K562 (cell line): ENCODE measurements at regions not wholly inside any gene's neighbourhood (a gene's known extent, or its start where the extent isn't known, plus 50 kb on each side); places are given as distances from the start of the nearest gene placed in this dataset.

ENCODE experiments used
- ATAC-seq: fragments of 200-7000 bp; cut with Tn5 transposase; 3 replicates; pipeline ENCODE4 v1.9.1; 2020; ENCODE audit warnings: moderate library complexity
- BruUV-seq: library from RNA; stranded (reverse); fragments of 400-500 nt; replicated peaks from 2 replicates; lab custom pipeline; 2021; lab: Mats Ljungman, UMichigan
- CTCF ChIA-PET: fragments of 300-600 bp; formaldehyde crosslinking; extraction: SDS; loops from one replicate; lab custom pipeline; 2021; ENCODE audit warnings: low intra/inter-chr PET ratio; lab: Yijun Ruan, JAX
- POLR2A ChIA-PET: fragments of 300-600, 350-650 bp; sonication (Branson Sonifier 250); formaldehyde crosslinking; extraction: SDS; loops from one replicate; lab custom pipeline; 2021; ENCODE audit warnings: antibody characterized with exemption, inconsistent platforms; lab: Yijun Ruan, JAX
- DNase-seq, 4 experiments: peaks; one replicate each; pipeline versions ENCODE4 v3.0.0 to v3.0.0-alpha.2; 2011 to 2018; ENCODE audit warnings: low spot score in 3 of 4, mixed read lengths in 3 of 4; ENCODE audit errors: extremely low read depth in 1 of 4
- FAIRE-seq: peaks from 2 replicates; lab custom pipeline; 2011; peaks lifted over from hg19 to GRCh38; lab: Jason Lieb, UNC
- H2AFZ ChIP-seq: 2 replicates; pipeline ENCODE4 v1.6.0; 2011; ENCODE audit warnings: low read depth, low read length, control low read depth, inconsistent platforms
- H3K27ac ChIP-seq: fragments of 200-600 bp; 3 replicates; pipeline ENCODE4 v1.8.0; 2011; ENCODE audit warnings: low read depth, mild to moderate bottlenecking, control low read depth, inconsistent platforms, low read length, moderate library complexity, mixed read lengths; ENCODE audit errors: extremely low read depth
- H3K27me3 ChIP-seq, 2 experiments: fragments of 300-600 bp in 1 of 2; 2 replicates in 1 of 2; 3 replicates in 1 of 2; pipeline versions ENCODE4 v1.6.0 to v1.8.0; 2011; ENCODE audit warnings: inconsistent platforms in 2 of 2, low read length in 2 of 2, mild to moderate bottlenecking in 1 of 2, mixed read lengths in 1 of 2, moderate library complexity in 1 of 2; ENCODE audit not compliant: control insufficient read depth in 2 of 2, insufficient read depth in 2 of 2
- H3K36me3 ChIP-seq: fragments of 300-600 bp; 3 replicates; pipeline ENCODE4 v1.8.0; 2011; ENCODE audit warnings: mild to moderate bottlenecking, low read length, inconsistent platforms; ENCODE audit not compliant: control insufficient read depth, insufficient read depth
- H3K4me1 ChIP-seq, 2 experiments: fragments of 200-600 bp in 1 of 2; replicated peaks in 1 of 2; 2 replicates in 1 of 2; 3 replicates in 1 of 2; pipeline versions ENCODE4 v1.5.1 to v1.8.0; 2011; ENCODE audit warnings: inconsistent platforms in 2 of 2, low read length in 2 of 2, mild to moderate bottlenecking in 1 of 2, mixed read lengths in 1 of 2, moderate library complexity in 1 of 2; ENCODE audit not compliant: control insufficient read depth in 2 of 2, insufficient read depth in 2 of 2
- H3K4me2 ChIP-seq: 2 replicates; pipeline ENCODE4 v1.6.1; 2011; ENCODE audit warnings: low read length, control low read depth, inconsistent platforms, mixed read lengths; ENCODE audit not compliant: insufficient read depth
- H3K4me3 ChIP-seq: fragments of 200-600 bp; sonication (generic), shearing (Covaris generic); 2 replicates; pipeline ENCODE4 v1.5.1; 2016; ENCODE audit warnings: control low read depth, inconsistent platforms
- H3K79me2 ChIP-seq: fragments of 200-600 bp; 3 replicates; pipeline ENCODE4 v1.8.0; 2011; ENCODE audit warnings: low read length, inconsistent platforms; ENCODE audit not compliant: control insufficient read depth, insufficient read depth
- H3K9ac ChIP-seq, 2 experiments: 2 replicates each; pipeline versions ENCODE4 v1.6.0 to v1.6.1; 2011; ENCODE audit warnings: low read depth in 2 of 2, low read length in 2 of 2, control low read depth in 1 of 2, inconsistent platforms in 1 of 2, mild to moderate bottlenecking in 1 of 2, mixed read lengths in 1 of 2; ENCODE audit not compliant: insufficient read depth in 1 of 2
- H3K9me1 ChIP-seq: one replicate; pipeline ENCODE4 v1.6.0; 2011; ENCODE audit warnings: inconsistent platforms, mild to moderate bottlenecking, low read length, moderate library complexity; ENCODE audit not compliant: control insufficient read depth, insufficient read depth
- H3K9me3 ChIP-seq: replicated peaks from 2 replicates; pipeline ENCODE4 v1.5.1; 2011; ENCODE audit warnings: low read depth, low read length, inconsistent platforms; ENCODE audit not compliant: control insufficient read depth, insufficient read depth
- H4K20me1 ChIP-seq: replicated peaks from 2 replicates; pipeline ENCODE4 v1.6.1; 2011; ENCODE audit warnings: low read length, inconsistent platforms, mixed read lengths; ENCODE audit not compliant: control insufficient read depth, insufficient read depth
- HCFC1 ChIP-seq: IDR thresholded peaks from 2 replicates; pipeline ENCODE4 v1.6.1; 2012; ENCODE audit warnings: low read depth, low read length, improper control_type of control experiment
- MCM2 ChIP-seq: fragments of 450-650 bp; IDR thresholded peaks from 2 replicates; pipeline ENCODE4 v1.6.1; 2017; ENCODE audit warnings: low read depth, mild to moderate bottlenecking
- MCM3 ChIP-seq: fragments of 450-650 bp; IDR thresholded peaks from 2 replicates; pipeline ENCODE4 v1.6.1; 2016
- RBBP5 ChIP-seq: fragments of 200-600 bp; sonication (generic); IDR thresholded peaks from 2 replicates; pipeline ENCODE4 v1.6.1; 2012; ENCODE audit warnings: borderline replicate concordance, mild to moderate bottlenecking, low read length, control low read depth, inconsistent platforms; ENCODE audit not compliant: insufficient read depth, poor library complexity, severe bottlenecking
- SMAD2 ChIP-seq: fragments of 150-350 bp; IDR thresholded peaks from 2 replicates; pipeline ENCODE4 v1.6.1; 2014; ENCODE audit warnings: low read depth, mild to moderate bottlenecking, low read length
- SMARCA4 ChIP-seq: fragments of 450-650 bp; IDR thresholded peaks from 2 replicates; pipeline ENCODE4 v1.6.1; 2016
- STAG1 ChIP-seq: sonication (generic); formaldehyde crosslinking; IDR thresholded peaks from 2 replicates; pipeline ENCODE4 v1.5.0; 2020; ENCODE audit warnings: missing genetic modification reagents, borderline replicate concordance
- TRIM24 ChIP-seq, 2 experiments: fragments of 450-650 bp; IDR thresholded peaks; 2 replicates each; pipeline ENCODE4 v1.6.1; 2016
- TSHZ1 ChIP-seq: fragments of 250-450 bp; sonication (Bioruptor Pico); IDR thresholded peaks from 2 replicates; pipeline ENCODE4 v1.4.0; 2020; ENCODE audit warnings: mild to moderate bottlenecking, moderate library complexity
- ZBTB9 ChIP-seq: fragments of 450-650 bp; formaldehyde crosslinking; IDR thresholded peaks from 2 replicates; pipeline ENCODE4 v1.4.0; 2020; ENCODE audit warnings: mild to moderate bottlenecking, moderate library complexity
- WGBS: fragments of 100-300 bp; shearing (Covaris generic); methylation state at CpG from one replicate; pipeline ENCODE4 v1.1.6; 2016; ENCODE audit warnings: low coverage, mixed read lengths; ENCODE audit not compliant: insufficient coverage; ENCODE audit errors: missing lambda C conversion rate; 5-methylcytosine and 5-hydroxymethylcytosine counted together
- in situ Hi-C: fragments of 300-500 bp; cut with MboI; formaldehyde crosslinking; loops from 4 replicates; pipeline ENCODE4 v1.15.0; 2018; ENCODE audit warnings: inconsistent platforms, mixed read lengths
- intact Hi-C: fragments of 100-400 bp; cut with micrococcal nuclease; formaldehyde crosslinking; loops from 2 replicates; pipeline ENCODE4 v1.14.2; 2022

GRCh38 chr22:49450498-49450897 lies 377.2 kb downstream of the BRD1 start:
- Histone ChIP-seq H3K27me3 (no peaks in the 10 kb centered on the region), H3K9me3 (no peaks in the 10 kb centered on the region), H3K9me1 (peaks cover 3% of the 10 kb centered on the region), H3K36me3 (peaks cover 2% of the 10 kb centered on the region; the same call in 1 of the 3 replicates), H3K79me2 (no peaks in the 10 kb centered on the region; the same call in 2 of the 3 replicates), H3K4me3 (no peak overlapping the region), H3K4me1 (peaks cover 14 to 19% of the 10 kb centered on the region in 2 experiments; a peak in 4 of 5 replicates), H4K20me1 (peaks cover 8% of the 10 kb centered on the region; the same call in 1 of the 2 replicates)
- DNase-seq, result peak in 3 of 4 experiments; percentile 13 to 20 (median 15)
- intact Hi-C loops, result no loop called here
- CTCF ChIA-PET, result no interaction called here
- TF ChIP-seq RBBP5 (peak; percentile 30), SMAD2 (no peak)
- TF ChIP-seq, all 486 proteins: peak for 1
- no peak for ATAC-seq
- Histone ChIP-seq H3K9ac (no peak overlapping the region), H3K27ac (no peak overlapping the region), H2AFZ (no peak overlapping the region), H3K4me2 (no peak overlapping the region)
- peak; percentile 6 for FAIRE-seq
- POLR2A ChIA-PET, result interaction anchor here (1.6 kb wide), 1 partner anchor 10 kb away, joined by 3 read pairs; no protein-coding TSS in a partner anchor
- in situ Hi-C loops, result no loop called here
- BruUV-seq, result no TSS peak
- 9% methylated on average over 9 of the region's 9 CpGs for WGBS

- H2AFZ ChIP-seq, result no peak overlapping the region
- TF ChIP-seq MCM3, result no peak
- no peak for TF ChIP-seq STAG1 (CRISPR knock-in tag)
- no peak for TF ChIP-seq HCFC1
- no peak for TF ChIP-seq MCM2
- TF ChIP-seq ZBTB9 (CRISPR knock-in tag), result no peak
- no peak for TF ChIP-seq TSHZ1
- no peak for TF ChIP-seq TRIM24 (IDR thresholded peaks at IDR 0.05)
- TF ChIP-seq SMARCA4, result no peak
These were observed 377.7 kb downstream of the BRD1 start for GRCh38 chr22:49449811-49450446.

More at GRCh38 chr22:49449811-49450446, 377.7 kb downstream of the BRD1 start:
- Histone ChIP-seq H3K9me1 (peaks cover 3% of the 10 kb centered on the region), H3K4me3 (no peak overlapping the region), H3K9me3 (no peaks in the 10 kb centered on the region), H3K27me3 (no peaks in the 10 kb centered on the region), H3K4me1 (peaks cover 14 to 19% of the 10 kb centered on the region in 2 experiments; a peak in 4 of 5 replicates), H3K36me3 (no peaks in the 10 kb centered on the region), H3K27ac (no peak overlapping the region), H3K9ac (no peak overlapping the region), H3K79me2 (no peaks in the 10 kb centered on the region; the same call in 2 of the 3 replicates), H4K20me1 (peaks cover 8% of the 10 kb centered on the region; the same call in 1 of the 2 replicates), H3K4me2 (no peak overlapping the region)
- whole genome bisulfite sequencing, result 83% methylated on average over 10 of the region's 38 CpGs
- intact Hi-C loops (no loop called here), in situ Hi-C loops (no loop called here)
- ATAC-seq (no peak), FAIRE-seq (no peak), DNase-seq (no peak)
- ChIA-PET CTCF (no interaction called here), POLR2A (no interaction called here)
- no TSS peak for BruUV-seq
